Keratinocyte (primary cell): ENCODE measurements at regions not wholly inside any gene's neighbourhood (a gene's known extent, or its start where the extent isn't known, plus 50 kb on each side); places are given as distances from the start of the nearest gene placed in this dataset.

Source experiments
- DNase-seq: peaks from one replicate; pipeline ENCODE4 v3.0.0-alpha.2; 2011; ENCODE audit warnings: low read depth, missing footprints, low spot score
- FAIRE-seq: peaks from 2 replicates; lab custom pipeline; 2011; peaks lifted over from hg19 to GRCh38; lab: Jason Lieb, UNC
- H2AFZ ChIP-seq: 2 replicates; pipeline ENCODE4 v1.6.0; 2012; ENCODE audit warnings: low read length, control low read depth, inconsistent platforms; ENCODE audit not compliant: control insufficient read depth
- H3K27ac ChIP-seq: 2 replicates; pipeline ENCODE4 v1.5.1; 2011; ENCODE audit warnings: low read length; ENCODE audit not compliant: control insufficient read depth, insufficient read depth
- H3K27me3 ChIP-seq: 3 replicates; pipeline ENCODE4 v1.6.0; 2011; ENCODE audit warnings: low read length; ENCODE audit not compliant: control insufficient read depth, insufficient read depth; ENCODE audit errors: extremely low read depth
- H3K36me3 ChIP-seq, 2 experiments: 2 replicates in 1 of 2; 3 replicates in 1 of 2; pipeline ENCODE4 v1.5.1; 2011; ENCODE audit warnings: low read length in 2 of 2, mild to moderate bottlenecking in 1 of 2; ENCODE audit not compliant: control insufficient read depth in 2 of 2, insufficient read depth in 2 of 2; ENCODE audit errors: extremely low read depth in 1 of 2
- H3K4me1 ChIP-seq: 3 replicates; pipeline ENCODE4 v1.5.1; 2011; ENCODE audit warnings: low read length; ENCODE audit not compliant: control insufficient read depth, insufficient read depth; ENCODE audit errors: extremely low read depth
- H3K4me2 ChIP-seq: 3 replicates; pipeline ENCODE4 v1.6.0; 2011; ENCODE audit warnings: low read depth, low read length; ENCODE audit not compliant: control insufficient read depth, insufficient read depth; ENCODE audit errors: extremely low read depth
- H3K4me3 ChIP-seq, 3 experiments: fragments of 200-600 bp in 1 of 3; sonication (generic) in 1 of 3; 2 replicates in 2 of 3; 3 replicates in 1 of 3; pipeline ENCODE4 v1.5.1; 2011 to 2016; ENCODE audit warnings: low read length in 3 of 3, mild to moderate bottlenecking in 3 of 3, control low read depth in 2 of 3, inconsistent platforms in 1 of 3, low read depth in 1 of 3, mixed read lengths in 1 of 3, mixed run types in 1 of 3, moderate library complexity in 1 of 3; ENCODE audit not compliant: control insufficient read depth in 2 of 3, insufficient read depth in 2 of 3; ENCODE audit errors: extremely low read depth in 1 of 3
- H3K79me2 ChIP-seq: 2 replicates; pipeline ENCODE4 v1.6.0; 2012; ENCODE audit warnings: low read length; ENCODE audit not compliant: control insufficient read depth, insufficient read depth
- H3K9ac ChIP-seq: 3 replicates; pipeline ENCODE4 v1.6.0; 2011; ENCODE audit warnings: low read length; ENCODE audit not compliant: control insufficient read depth, insufficient read depth; ENCODE audit errors: extremely low read depth
- H3K9me1 ChIP-seq: 3 replicates; pipeline ENCODE4 v1.6.0; 2011; ENCODE audit warnings: low read length; ENCODE audit not compliant: control insufficient read depth, insufficient read depth; ENCODE audit errors: extremely low read depth
- H3K9me3 ChIP-seq: 2 replicates; pipeline ENCODE4 v1.5.1; 2012; ENCODE audit warnings: low read depth, low read length; ENCODE audit not compliant: control insufficient read depth
- H4K20me1 ChIP-seq: 3 replicates; pipeline ENCODE4 v1.6.0; 2011; ENCODE audit warnings: low read length; ENCODE audit not compliant: control insufficient read depth, insufficient read depth; ENCODE audit errors: extremely low read depth
- EZH2 ChIP-seq: IDR thresholded peaks from one replicate; pipeline ENCODE4 v1.6.1; 2012; ENCODE audit warnings: inconsistent platforms, mild to moderate bottlenecking, low read length, moderate library complexity
- dilution Hi-C: fragments of 300-500 bp; cut with MboI; formaldehyde crosslinking; loops from one replicate; pipeline ENCODE4 v1.7.0; 2020; ENCODE audit warnings: low sequenced_read_pairs; ENCODE audit not compliant: extremely low pct_ligation_motif_present
- TF ChIP-seq, protein P1 (sequence below), 3 experiments: IDR thresholded peaks in 1 of 3; conservative IDR thresholded peaks in 1 of 3; optimal IDR thresholded peaks in 1 of 3; 2 replicates in 2 of 3; 3 replicates in 1 of 3; pipeline versions ENCODE3 to v1.5.1; 2011; ENCODE audit warnings: low read length in 3 of 3, mild to moderate bottlenecking in 3 of 3, moderate library complexity in 2 of 3, control low read depth in 1 of 3, inconsistent platforms in 1 of 3; ENCODE audit not compliant: insufficient read depth in 2 of 3; ENCODE audit errors: extremely low read depth in 1 of 3

DNA sequence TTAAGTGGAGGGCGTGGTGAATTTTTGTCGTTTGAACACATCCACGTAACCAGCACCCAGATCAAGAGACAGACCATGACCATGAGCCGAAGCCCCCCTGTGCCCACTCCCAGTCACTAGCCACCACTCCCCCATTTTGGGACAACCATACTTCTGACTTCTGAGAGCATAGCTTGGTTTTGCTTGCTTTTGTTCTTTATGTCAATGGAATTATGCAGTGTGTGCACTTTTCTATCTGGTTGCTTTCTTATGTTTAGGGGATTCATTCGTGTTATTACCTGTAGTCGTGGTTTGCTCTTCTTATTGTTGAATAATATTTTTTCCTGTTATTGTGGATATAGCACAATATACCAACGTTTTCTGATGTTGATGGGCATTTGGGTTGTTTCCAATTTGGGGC lies 141.7 kb downstream of the GLI2 start:
- dilution Hi-C loops, result no loop called here
- peaks cover 22% of the 10 kb centered on the region for H3K27me3 ChIP-seq
- no peak for FAIRE-seq
- DNase-seq, result no peak
- no peak overlapping the region for H3K4me2 ChIP-seq
- no peaks in the 10 kb centered on the region for H3K9me1 ChIP-seq
- TF ChIP-seq EZH2, result no peak
- TF ChIP-seq, protein P1, sequence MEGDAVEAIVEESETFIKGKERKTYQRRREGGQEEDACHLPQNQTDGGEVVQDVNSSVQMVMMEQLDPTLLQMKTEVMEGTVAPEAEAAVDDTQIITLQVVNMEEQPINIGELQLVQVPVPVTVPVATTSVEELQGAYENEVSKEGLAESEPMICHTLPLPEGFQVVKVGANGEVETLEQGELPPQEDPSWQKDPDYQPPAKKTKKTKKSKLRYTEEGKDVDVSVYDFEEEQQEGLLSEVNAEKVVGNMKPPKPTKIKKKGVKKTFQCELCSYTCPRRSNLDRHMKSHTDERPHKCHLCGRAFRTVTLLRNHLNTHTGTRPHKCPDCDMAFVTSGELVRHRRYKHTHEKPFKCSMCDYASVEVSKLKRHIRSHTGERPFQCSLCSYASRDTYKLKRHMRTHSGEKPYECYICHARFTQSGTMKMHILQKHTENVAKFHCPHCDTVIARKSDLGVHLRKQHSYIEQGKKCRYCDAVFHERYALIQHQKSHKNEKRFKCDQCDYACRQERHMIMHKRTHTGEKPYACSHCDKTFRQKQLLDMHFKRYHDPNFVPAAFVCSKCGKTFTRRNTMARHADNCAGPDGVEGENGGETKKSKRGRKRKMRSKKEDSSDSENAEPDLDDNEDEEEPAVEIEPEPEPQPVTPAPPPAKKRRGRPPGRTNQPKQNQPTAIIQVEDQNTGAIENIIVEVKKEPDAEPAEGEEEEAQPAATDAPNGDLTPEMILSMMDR (optimal IDR thresholded peaks at IDR 0.05 in 1 of 3, IDR thresholded peaks at IDR 0.05 in 1 of 3, conservative IDR thresholded peaks at IDR 0.05 in 1 of 3; ENCODE audit: extremely low read depth in 1 of 3, insufficient read depth in 2 of 3, low read length in 3 of 3), result no peak
- no peak overlapping the region for H3K9ac ChIP-seq
- H3K79me2 ChIP-seq, result no peaks in the 10 kb centered on the region
- no peak overlapping the region for H3K4me3 ChIP-seq
- no peak overlapping the region for H2AFZ ChIP-seq
- H3K4me1 ChIP-seq, result no peaks in the 10 kb centered on the region
- no peak overlapping the region for H3K27ac ChIP-seq
- H4K20me1 ChIP-seq, result no peaks in the 10 kb centered on the region
- H3K36me3 ChIP-seq, result no peaks in the 10 kb centered on the region
- H3K9me3 ChIP-seq, result no peaks in the 10 kb centered on the region

DNA sequence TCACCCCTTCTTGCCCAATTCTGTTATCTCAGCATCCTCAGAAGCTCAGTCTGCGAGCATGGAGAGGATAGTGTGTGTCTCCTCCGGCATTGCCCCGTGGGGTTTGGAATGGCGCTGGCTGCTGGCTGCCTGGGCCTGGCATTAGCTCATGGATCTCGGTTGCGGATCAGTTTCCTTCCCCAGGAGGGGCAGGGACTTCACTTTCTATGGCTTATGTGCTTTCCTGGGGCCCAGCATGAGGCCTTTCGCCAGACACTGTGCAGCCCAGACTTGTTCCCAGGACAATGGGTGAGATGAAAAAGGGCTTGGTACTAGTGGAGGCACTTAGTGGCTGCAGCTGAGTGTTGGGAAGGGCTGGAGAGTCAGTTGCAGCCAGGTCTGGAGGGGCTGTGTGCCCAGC lies 143.3 kb downstream of the GLI2 start:
- DNase-seq (no peak), FAIRE-seq (no peak)
- no peak for TF ChIP-seq EZH2
- TF ChIP-seq, protein P1 (optimal IDR thresholded peaks at IDR 0.05 in 1 of 3, IDR thresholded peaks at IDR 0.05 in 1 of 3, conservative IDR thresholded peaks at IDR 0.05 in 1 of 3; ENCODE audit: extremely low read depth in 1 of 3, insufficient read depth in 2 of 3, low read length in 3 of 3), result no peak
- H3K9ac ChIP-seq, result no peak overlapping the region
- H3K9me1 ChIP-seq, result no peaks in the 10 kb centered on the region
- H3K79me2 ChIP-seq, result no peaks in the 10 kb centered on the region
- no peak overlapping the region for H3K27ac ChIP-seq
- no peaks in the 10 kb centered on the region for H3K4me1 ChIP-seq
- no peak overlapping the region for H3K4me2 ChIP-seq
- H3K4me3 ChIP-seq, result no peak overlapping the region
- H3K27me3 ChIP-seq, result peaks cover 27% of the 10 kb centered on the region
- no peaks in the 10 kb centered on the region for H3K36me3 ChIP-seq
- H4K20me1 ChIP-seq, result no peaks in the 10 kb centered on the region
- no peak overlapping the region for H2AFZ ChIP-seq
- dilution Hi-C loops, result no loop called here
- H3K9me3 ChIP-seq, result no peaks in the 10 kb centered on the region
